Mesendoderm (in vitro differentiated cells): ENCODE measurements at regions not wholly inside any gene's neighbourhood (a gene's known extent, or its start where the extent isn't known, plus 50 kb on each side); places are given as distances from the start of the nearest gene placed in this dataset.

Experiments used
- DNase-seq: peaks from one replicate; pipeline ENCODE4 v3.0.0; 2013
- H2AK5ac ChIP-seq: 2 replicates; pipeline ENCODE4 v1.6.1; 2013; ENCODE audit warnings: low read length, inconsistent platforms
- H2BK120ac ChIP-seq: 2 replicates; pipeline ENCODE4 v1.6.1; 2013; ENCODE audit warnings: low read depth, mild to moderate bottlenecking, low read length, moderate library complexity, mixed read lengths
- H2BK15ac ChIP-seq: replicated peaks from 2 replicates; pipeline ENCODE4 v1.6.1; 2013; ENCODE audit warnings: low read depth, mild to moderate bottlenecking, moderate library complexity
- H2BK5ac ChIP-seq: 2 replicates; pipeline ENCODE4 v1.6.1; 2013; ENCODE audit warnings: low read length, inconsistent platforms
- H3K18ac ChIP-seq: 2 replicates; pipeline ENCODE4 v1.6.1; 2013; ENCODE audit warnings: mild to moderate bottlenecking, low read length, mixed read lengths
- H3K23ac ChIP-seq: one replicate; pipeline ENCODE4 v1.6.1; 2013; ENCODE audit warnings: low read length
- H3K27ac ChIP-seq: 2 replicates; pipeline ENCODE4 v1.5.1; 2013; ENCODE audit warnings: low read depth, mild to moderate bottlenecking, inconsistent platforms, low read length, moderate library complexity
- H3K27me3 ChIP-seq: 2 replicates; pipeline ENCODE4 v1.6.1; 2013; ENCODE audit warnings: low read length, control low read depth, mild to moderate bottlenecking, inconsistent platforms; ENCODE audit not compliant: insufficient read depth, poor library complexity
- H3K36me3 ChIP-seq: 2 replicates; pipeline ENCODE4 v1.6.1; 2013; ENCODE audit warnings: low read length, inconsistent platforms; ENCODE audit not compliant: control insufficient read depth, insufficient read depth
- H3K4ac ChIP-seq: one replicate; pipeline ENCODE4 v1.6.1; 2013; ENCODE audit warnings: low read depth, mild to moderate bottlenecking, low read length, moderate library complexity
- H3K4me1 ChIP-seq: 2 replicates; pipeline ENCODE4 v1.6.1; 2013; ENCODE audit warnings: low read depth, low read length, inconsistent platforms; ENCODE audit not compliant: control insufficient read depth
- H3K4me2 ChIP-seq: 2 replicates; pipeline ENCODE4 v1.6.1; 2013; ENCODE audit warnings: low read length
- H3K4me3 ChIP-seq: 2 replicates; pipeline ENCODE4 v1.5.1; 2013; ENCODE audit warnings: mild to moderate bottlenecking, low read length
- H3K56ac ChIP-seq: one replicate; pipeline ENCODE4 v1.6.1; 2013; ENCODE audit warnings: low read length
- H3K79me1 ChIP-seq: 2 replicates; pipeline ENCODE4 v1.6.1; 2013; ENCODE audit warnings: low read length, inconsistent platforms
- H3K79me2 ChIP-seq: 2 replicates; pipeline ENCODE4 v1.6.1; 2013; ENCODE audit warnings: mild to moderate bottlenecking, low read length; ENCODE audit not compliant: control insufficient read depth, insufficient read depth
- H3K9ac ChIP-seq: 2 replicates; pipeline ENCODE4 v1.6.1; 2013; ENCODE audit warnings: low read length, inconsistent platforms
- H4K5ac ChIP-seq: one replicate; pipeline ENCODE4 v1.6.1; 2013; ENCODE audit warnings: low read length
- H4K8ac ChIP-seq: one replicate; pipeline ENCODE4 v1.6.1; 2013; ENCODE audit warnings: low read depth, mild to moderate bottlenecking, control low read depth, low read length, moderate library complexity
- WGBS: extraction: QIAGEN DNeasy Blood & Tissue Kit; methylation state at CpG from one replicate; pipeline ENCODE4 v1.1.7; 2013; ENCODE audit warnings: low lambda C conversion rate, missing lambda C conversion rate; ENCODE audit not compliant: insufficient coverage; ENCODE audit errors: extremely low coverage; 5-methylcytosine and 5-hydroxymethylcytosine counted together

DNA sequence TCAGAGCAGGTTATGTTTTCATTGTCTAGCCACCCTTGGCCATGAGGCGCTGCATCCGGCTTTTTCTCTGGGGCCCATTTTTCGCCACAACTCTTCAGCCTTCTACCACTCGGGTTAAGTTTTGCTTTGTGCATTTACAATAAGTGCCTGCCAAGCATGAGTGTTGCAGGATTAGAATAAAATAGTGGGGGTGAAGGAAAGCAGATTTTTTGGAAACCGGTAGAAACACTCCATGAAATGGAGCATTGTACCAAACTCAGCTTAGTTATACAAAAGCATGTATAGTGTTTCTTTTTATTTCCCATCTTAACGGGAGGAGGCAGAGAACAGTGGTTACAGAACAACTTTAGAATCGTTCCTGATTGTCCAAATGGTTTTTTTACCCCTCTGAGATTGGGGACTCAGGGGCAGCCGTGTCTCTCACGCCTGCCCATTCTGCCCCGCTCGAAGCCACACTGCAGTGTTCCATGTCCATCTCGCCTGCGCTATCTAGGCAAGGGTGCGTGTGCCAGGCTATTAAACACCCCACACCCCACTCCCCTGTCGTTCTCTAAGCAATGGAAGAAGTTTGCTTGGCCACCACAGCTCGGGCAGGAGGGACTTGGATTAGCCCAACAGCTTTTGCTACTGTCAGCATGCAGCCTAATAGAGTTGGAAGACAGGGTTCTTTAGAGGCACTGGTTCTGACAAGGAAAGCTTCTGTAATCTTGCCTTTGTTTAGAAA lies 268.8 kb upstream of the WWC1 start:
- Histone ChIP-seq H3K27me3 (no peaks in the 10 kb centered on the region), H3K4me3 (no peak overlapping the region), H3K79me1 (no peaks in the 10 kb centered on the region), H4K5ac (no peak overlapping the region), H3K36me3 (no peaks in the 10 kb centered on the region), H2AK5ac (no peak overlapping the region), H3K4me1 (no peaks in the 10 kb centered on the region), H4K8ac (no peak overlapping the region), H3K27ac (no peak overlapping the region), H2BK120ac (no peak overlapping the region), H3K4me2 (no peak overlapping the region), H2BK5ac (no peak overlapping the region), H3K56ac (no peak overlapping the region), H3K4ac (no peak overlapping the region), H3K18ac (no peak overlapping the region), H2BK15ac (no peak overlapping the region), H3K79me2 (no peaks in the 10 kb centered on the region), H3K9ac (no peak overlapping the region), H3K23ac (no peak overlapping the region)
- no CpG with 5 or more reads among the region's 16 CpGs for WGBS
- DNase-seq, result no peak

DNA sequence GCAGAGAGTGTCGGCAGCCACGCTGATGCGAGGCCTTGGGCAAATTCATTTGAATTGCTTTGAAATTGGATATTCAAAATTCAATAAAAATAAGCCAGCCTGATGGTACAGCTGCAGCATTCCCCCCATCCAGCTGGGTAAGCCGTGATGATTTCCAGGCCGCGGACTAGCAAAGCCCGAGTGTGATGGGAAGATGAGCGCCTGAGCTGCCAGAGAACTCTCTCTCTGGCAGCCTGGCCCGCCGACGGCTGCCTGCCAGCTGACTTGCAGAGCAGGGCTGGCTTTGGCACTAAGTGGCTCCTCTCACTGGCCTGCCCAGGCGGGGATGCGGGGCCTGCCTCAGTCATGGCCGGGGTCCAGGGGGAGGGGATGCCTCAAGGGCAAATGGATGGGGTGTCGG lies 268.3 kb upstream of the WWC1 start:
- WGBS, result no CpG with 5 or more reads among the region's 15 CpGs
- Histone ChIP-seq H3K79me2 (no peaks in the 10 kb centered on the region), H3K4ac (no peak overlapping the region), H4K5ac (no peak overlapping the region), H3K4me1 (no peaks in the 10 kb centered on the region), H2BK15ac (no peak overlapping the region), H2AK5ac (no peak overlapping the region), H3K18ac (no peak overlapping the region), H3K27ac (no peak overlapping the region), H3K27me3 (no peaks in the 10 kb centered on the region), H2BK120ac (no peak overlapping the region), H3K79me1 (no peaks in the 10 kb centered on the region), H3K23ac (no peak overlapping the region), H2BK5ac (no peak overlapping the region), H3K36me3 (no peaks in the 10 kb centered on the region), H3K4me2 (no peak overlapping the region), H3K9ac (no peak overlapping the region), H3K56ac (no peak overlapping the region), H4K8ac (no peak overlapping the region), H3K4me3 (no peak overlapping the region)
- no peak for DNase-seq

DNA sequence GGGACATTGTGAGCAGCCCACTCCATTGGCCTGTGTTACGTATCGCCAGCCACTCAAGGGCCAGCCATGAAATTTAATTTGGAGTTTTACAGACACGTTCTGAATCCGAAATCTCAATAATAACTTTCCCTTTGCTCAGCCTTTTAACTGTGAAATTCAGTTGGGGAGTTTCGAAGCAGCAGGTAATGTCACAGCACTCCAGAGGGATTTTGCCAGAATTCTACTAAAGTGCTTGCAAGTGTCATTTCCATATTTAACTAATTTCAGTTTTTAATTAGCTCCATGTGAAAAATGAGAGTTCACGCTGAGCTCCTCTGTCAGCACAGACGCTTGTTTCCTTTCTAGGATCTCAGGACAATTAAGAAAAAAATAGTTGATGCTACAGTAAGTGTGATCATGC lies 267.1 kb upstream of the WWC1 start:
- no peak overlapping the region for H3K56ac ChIP-seq
- WGBS, result no CpG with 5 or more reads among the region's 7 CpGs
- H3K27ac ChIP-seq, result no peak overlapping the region
- H3K27me3 ChIP-seq, result no peaks in the 10 kb centered on the region
- H3K4me3 ChIP-seq, result no peak overlapping the region
- no peak for DNase-seq
- no peak overlapping the region for H3K4ac ChIP-seq
- no peak overlapping the region for H4K5ac ChIP-seq
- H2AK5ac ChIP-seq, result no peak overlapping the region
- H2BK5ac ChIP-seq, result no peak overlapping the region
- H3K4me1 ChIP-seq, result no peaks in the 10 kb centered on the region
- H4K8ac ChIP-seq, result no peak overlapping the region
- H3K9ac ChIP-seq, result no peak overlapping the region
- no peaks in the 10 kb centered on the region for H3K79me1 ChIP-seq
- H3K23ac ChIP-seq, result no peak overlapping the region
- no peak overlapping the region for H2BK120ac ChIP-seq
- no peak overlapping the region for H2BK15ac ChIP-seq
- H3K79me2 ChIP-seq, result no peaks in the 10 kb centered on the region
- no peak overlapping the region for H3K4me2 ChIP-seq
- H3K36me3 ChIP-seq, result no peaks in the 10 kb centered on the region
- no peak overlapping the region for H3K18ac ChIP-seq

- no peak overlapping the region for H3K4ac ChIP-seq
- no peak overlapping the region for H3K9ac ChIP-seq
- no peak overlapping the region for H3K23ac ChIP-seq
- H3K79me2 ChIP-seq, result no peaks in the 10 kb centered on the region
- H3K27ac ChIP-seq, result no peak overlapping the region
- no peak overlapping the region for H3K4me2 ChIP-seq
- H2BK15ac ChIP-seq, result no peak overlapping the region
- no peaks in the 10 kb centered on the region for H3K79me1 ChIP-seq
- H3K4me3 ChIP-seq, result no peak overlapping the region
- no peaks in the 10 kb centered on the region for H3K4me1 ChIP-seq
- no peak overlapping the region for H3K18ac ChIP-seq
- H4K5ac ChIP-seq, result no peak overlapping the region
- WGBS, result no CpG with 5 or more reads among the region's 6 CpGs
- no peak overlapping the region for H2BK120ac ChIP-seq
- no peak overlapping the region for H2BK5ac ChIP-seq
- no peaks in the 10 kb centered on the region for H3K36me3 ChIP-seq
- no peaks in the 10 kb centered on the region for H3K27me3 ChIP-seq
- DNase-seq, result no peak
- no peak overlapping the region for H4K8ac ChIP-seq
- H3K56ac ChIP-seq, result no peak overlapping the region
- no peak overlapping the region for H2AK5ac ChIP-seq
These were observed 264.4 kb upstream of the WWC1 start for GRCh38 chr5:168027007-168027406.

- Histone ChIP-seq H3K4me3 (no peak overlapping the region), H2BK5ac (no peak overlapping the region), H4K5ac (no peak overlapping the region), H2BK120ac (no peak overlapping the region), H3K27me3 (no peaks in the 10 kb centered on the region), H3K9ac (no peak overlapping the region), H3K18ac (no peak overlapping the region), H3K79me1 (no peaks in the 10 kb centered on the region), H3K36me3 (no peaks in the 10 kb centered on the region), H3K4me1 (no peaks in the 10 kb centered on the region), H3K23ac (no peak overlapping the region), H4K8ac (no peak overlapping the region), H3K27ac (no peak overlapping the region), H3K4ac (no peak overlapping the region), H2AK5ac (no peak overlapping the region), H3K56ac (no peak overlapping the region), H2BK15ac (no peak overlapping the region), H3K79me2 (no peaks in the 10 kb centered on the region), H3K4me2 (no peak overlapping the region)
- no peak for DNase-seq
- WGBS, result no CpG with 5 or more reads among the region's 2 CpGs
These were observed 260.5 kb upstream of the WWC1 start for GRCh38 chr5:168030912-168031311.

- Histone ChIP-seq H3K27me3 (no peaks in the 10 kb centered on the region), H2BK5ac (no peak overlapping the region), H3K79me2 (no peaks in the 10 kb centered on the region), H3K4me2 (no peak overlapping the region), H3K18ac (no peak overlapping the region), H2AK5ac (no peak overlapping the region), H4K8ac (no peak overlapping the region), H4K5ac (no peak overlapping the region), H3K27ac (no peak overlapping the region), H3K9ac (no peak overlapping the region), H2BK120ac (no peak overlapping the region), H3K36me3 (no peaks in the 10 kb centered on the region), H3K4me1 (no peaks in the 10 kb centered on the region), H3K56ac (no peak overlapping the region), H3K4ac (no peak overlapping the region), H2BK15ac (no peak overlapping the region), H3K4me3 (no peak overlapping the region), H3K79me1 (no peaks in the 10 kb centered on the region), H3K23ac (no peak overlapping the region)
- WGBS, result no CpG with 5 or more reads among the region's 1 CpG
- no peak for DNase-seq
These were observed 259.8 kb upstream of the WWC1 start for GRCh38 chr5:168031614-168032013.
